Nephron progenitor cell (in vitro differentiated cells): ENCODE measurements at regions not wholly inside any gene's neighbourhood (a gene's known extent, or its start where the extent isn't known, plus 50 kb on each side); places are given as distances from the start of the nearest gene placed in this dataset.

ENCODE experiments used
- DNase-seq: peaks from one replicate; pipeline ENCODE4 v3.0.0; 2021
- H3K27ac Mint-ChIP-seq: 2 replicates; pipeline ENCODE4 v1.8.0; 2021; ENCODE audit warnings: mild to moderate bottlenecking, moderate library complexity, mixed read lengths
- H3K27me3 Mint-ChIP-seq: 2 replicates; pipeline ENCODE4 v1.8.0; 2021; ENCODE audit warnings: mild to moderate bottlenecking, low read depth, mixed read lengths; ENCODE audit not compliant: poor library complexity
- H3K36me3 Mint-ChIP-seq: 2 replicates; pipeline ENCODE4 v1.8.0; 2021; ENCODE audit warnings: low read depth, mixed read lengths
- H3K4me1 Mint-ChIP-seq: 2 replicates; pipeline ENCODE4 v1.8.0; 2021; ENCODE audit warnings: mixed read lengths
- H3K4me3 Mint-ChIP-seq: 2 replicates; pipeline ENCODE4 v1.8.0; 2021; ENCODE audit warnings: mild to moderate bottlenecking, moderate library complexity, mixed read lengths
- H3K9me3 Mint-ChIP-seq: 2 replicates; pipeline ENCODE4 v1.8.0; 2021; ENCODE audit warnings: mild to moderate bottlenecking, moderate library complexity, mixed read lengths
- TF ChIP-seq, protein P1 (sequence below): fragments of 200-600 bp; sonication (generic); IDR thresholded peaks from 2 replicates; pipeline ENCODE4 v1.5.0; 2021; ENCODE audit warnings: antibody characterized with exemption

GRCh38 chr22:34454598-34454997, 534.3 kb upstream of the LARGE1 start:
- H3K9me3 Mint-ChIP-seq = peaks cover 4% of the 10 kb centered on the region
- TF ChIP-seq, protein P1, sequence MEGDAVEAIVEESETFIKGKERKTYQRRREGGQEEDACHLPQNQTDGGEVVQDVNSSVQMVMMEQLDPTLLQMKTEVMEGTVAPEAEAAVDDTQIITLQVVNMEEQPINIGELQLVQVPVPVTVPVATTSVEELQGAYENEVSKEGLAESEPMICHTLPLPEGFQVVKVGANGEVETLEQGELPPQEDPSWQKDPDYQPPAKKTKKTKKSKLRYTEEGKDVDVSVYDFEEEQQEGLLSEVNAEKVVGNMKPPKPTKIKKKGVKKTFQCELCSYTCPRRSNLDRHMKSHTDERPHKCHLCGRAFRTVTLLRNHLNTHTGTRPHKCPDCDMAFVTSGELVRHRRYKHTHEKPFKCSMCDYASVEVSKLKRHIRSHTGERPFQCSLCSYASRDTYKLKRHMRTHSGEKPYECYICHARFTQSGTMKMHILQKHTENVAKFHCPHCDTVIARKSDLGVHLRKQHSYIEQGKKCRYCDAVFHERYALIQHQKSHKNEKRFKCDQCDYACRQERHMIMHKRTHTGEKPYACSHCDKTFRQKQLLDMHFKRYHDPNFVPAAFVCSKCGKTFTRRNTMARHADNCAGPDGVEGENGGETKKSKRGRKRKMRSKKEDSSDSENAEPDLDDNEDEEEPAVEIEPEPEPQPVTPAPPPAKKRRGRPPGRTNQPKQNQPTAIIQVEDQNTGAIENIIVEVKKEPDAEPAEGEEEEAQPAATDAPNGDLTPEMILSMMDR = no peak
- H3K27ac Mint-ChIP-seq = no peak overlapping the region
- no peak overlapping the region for H3K4me3 Mint-ChIP-seq
- no peaks in the 10 kb centered on the region for H3K36me3 Mint-ChIP-seq
- H3K4me1 Mint-ChIP-seq = no peaks in the 10 kb centered on the region
- H3K27me3 Mint-ChIP-seq = peaks cover 26% of the 10 kb centered on the region
- DNase-seq = no peak

DNA sequence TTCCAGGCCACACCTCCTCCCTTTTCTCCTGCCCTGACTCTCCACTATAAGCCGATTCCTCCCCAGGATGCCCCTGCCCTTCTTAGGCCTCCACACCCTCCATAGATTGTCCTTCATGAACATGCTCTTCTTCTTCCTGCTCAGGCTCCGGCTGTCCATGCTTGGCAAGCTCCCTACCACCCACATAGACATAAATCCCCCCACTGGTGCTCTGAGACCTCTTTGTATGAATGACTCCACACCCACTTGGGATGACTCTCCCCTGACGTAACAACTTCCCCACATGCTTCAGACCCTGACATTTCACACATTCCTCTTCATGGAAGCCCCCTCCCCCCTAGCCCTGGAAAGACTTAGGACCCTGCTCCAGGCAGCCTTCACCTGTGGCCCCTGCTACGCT, 542.5 kb upstream of the LARGE1 start:
- peaks cover 22% of the 10 kb centered on the region for H3K27me3 Mint-ChIP-seq
- TF ChIP-seq, protein P1 = no peak
- no peak overlapping the region for H3K4me3 Mint-ChIP-seq
- H3K4me1 Mint-ChIP-seq = peaks cover 17% of the 10 kb centered on the region
- peaks cover 3% of the 10 kb centered on the region for H3K9me3 Mint-ChIP-seq
- DNase-seq = no peak
- H3K27ac Mint-ChIP-seq = no peak overlapping the region
- no peaks in the 10 kb centered on the region for H3K36me3 Mint-ChIP-seq

- no peak for DNase-seq
- H3K4me3 Mint-ChIP-seq = no peak overlapping the region
- TF ChIP-seq, protein P1 = no peak
- no peak overlapping the region for H3K27ac Mint-ChIP-seq
- H3K9me3 Mint-ChIP-seq = peaks cover 6% of the 10 kb centered on the region
- H3K4me1 Mint-ChIP-seq = no peaks in the 10 kb centered on the region
- H3K36me3 Mint-ChIP-seq = no peaks in the 10 kb centered on the region
- H3K27me3 Mint-ChIP-seq = peaks cover 24% of the 10 kb centered on the region
Measured at GRCh38 chr22:34475886-34476285, 555.6 kb upstream of the LARGE1 start.

- Mint-ChIP-seq H3K4me1 (no peaks in the 10 kb centered on the region), H3K36me3 (no peaks in the 10 kb centered on the region), H3K27ac (no peak overlapping the region), H3K4me3 (no peak overlapping the region), H3K9me3 (peaks cover 9% of the 10 kb centered on the region), H3K27me3 (peaks cover 23% of the 10 kb centered on the region)
- DNase-seq = no peak
- TF ChIP-seq, protein P1 = no peak
Measured at GRCh38 chr22:34476762-34477161, 556.5 kb upstream of the LARGE1 start.

DNA sequence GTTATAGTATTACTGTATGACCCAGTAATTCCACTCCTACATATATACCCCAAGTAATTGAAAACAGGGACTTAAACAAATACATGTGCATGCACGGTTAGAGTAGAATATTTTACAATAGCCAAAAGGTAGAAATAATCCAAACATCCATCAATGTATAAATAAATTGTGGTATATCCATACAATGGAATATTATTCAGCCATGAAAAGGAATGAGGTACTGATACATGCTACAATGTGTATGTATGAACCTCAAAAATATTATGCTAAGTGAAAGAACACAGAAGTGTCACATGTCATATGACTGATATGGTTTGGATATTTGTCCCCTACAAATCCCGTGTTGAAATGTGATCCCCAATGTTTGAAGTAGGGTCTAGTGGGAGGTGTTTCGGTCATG, 560.8 kb upstream of the LARGE1 start:
- no peaks in the 10 kb centered on the region for H3K4me1 Mint-ChIP-seq
- no peaks in the 10 kb centered on the region for H3K36me3 Mint-ChIP-seq
- H3K4me3 Mint-ChIP-seq = no peak overlapping the region
- no peak for DNase-seq
- H3K27me3 Mint-ChIP-seq = peaks cover 17% of the 10 kb centered on the region
- H3K9me3 Mint-ChIP-seq = peaks cover 17% of the 10 kb centered on the region
- no peak overlapping the region for H3K27ac Mint-ChIP-seq
- TF ChIP-seq, protein P1 = no peak

- peaks cover 35% of the 10 kb centered on the region for H3K27me3 Mint-ChIP-seq
- no peaks in the 10 kb centered on the region for H3K36me3 Mint-ChIP-seq
- H3K27ac Mint-ChIP-seq = no peak overlapping the region
- no peak for DNase-seq
- H3K4me1 Mint-ChIP-seq = peaks cover 19% of the 10 kb centered on the region
- H3K4me3 Mint-ChIP-seq = no peak overlapping the region
- TF ChIP-seq, protein P1 = no peak
- H3K9me3 Mint-ChIP-seq = peaks cover 9% of the 10 kb centered on the region
Measured at GRCh38 chr22:34486381-34486780, 566.1 kb upstream of the LARGE1 start.
